ENCODE measurements at regions not wholly inside any gene's neighbourhood (a gene's known extent, or its start where the extent isn't known, plus 50 kb on each side); places are given as distances from the start of the nearest gene placed in this dataset.
"Not testable (repeated sequence)": the region's sequence is repeated elsewhere in the genome, so short reads cannot be mapped to it uniquely, and the experiment has no call there.

DNA sequence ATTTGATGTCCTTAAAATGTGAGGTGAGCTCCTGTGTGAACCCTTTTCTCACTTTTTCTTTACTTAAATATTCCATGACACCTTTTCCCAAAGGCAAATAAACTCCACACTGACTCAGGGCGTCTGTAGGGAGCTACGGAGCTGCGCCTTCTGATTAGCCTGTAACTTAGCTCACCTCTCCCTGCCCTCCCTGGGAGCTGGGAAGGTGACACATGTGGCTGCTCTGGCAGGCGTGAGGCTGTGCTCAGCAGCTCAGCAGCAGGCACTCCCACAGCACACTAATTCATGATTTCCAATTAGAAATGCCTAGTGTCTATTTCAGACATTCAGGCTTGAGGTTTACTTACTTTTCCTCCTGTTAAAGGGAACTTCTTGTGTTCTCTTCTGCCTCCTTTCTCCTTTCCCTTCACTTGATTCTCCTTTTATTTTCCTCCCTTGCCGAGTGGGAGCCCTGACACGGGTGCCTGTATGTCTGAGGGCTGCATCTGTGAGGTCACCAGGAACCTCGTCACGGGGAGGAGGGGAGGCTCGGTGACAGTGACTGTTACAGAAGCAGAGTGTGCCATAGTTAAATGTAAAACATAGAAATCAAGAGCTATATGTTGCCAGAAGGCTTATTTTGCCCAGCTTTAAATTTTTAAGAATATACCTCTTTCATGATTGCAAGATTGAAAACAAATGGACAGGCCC lies 437.1 kb downstream of the DCDC2C start:
- no peak for DNase-seq

DNA sequence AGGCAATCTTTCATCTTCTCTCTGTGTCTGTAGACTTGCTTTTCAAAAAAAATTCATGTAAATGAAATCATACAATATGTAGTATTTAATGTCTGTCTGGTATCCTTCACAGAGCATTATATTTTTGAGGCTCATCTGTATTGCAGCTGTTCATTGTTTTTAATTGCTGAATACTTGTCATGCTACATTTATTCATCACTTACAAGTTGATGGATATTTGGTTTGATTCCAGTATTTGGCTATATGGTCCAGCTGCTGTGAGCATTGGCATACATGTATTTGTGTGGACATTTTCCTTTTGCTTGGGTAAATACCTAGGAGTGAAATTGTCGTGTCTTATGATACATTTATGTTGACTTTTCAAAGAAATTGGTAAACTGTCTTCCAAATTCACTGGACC lies 441.4 kb downstream of the DCDC2C start:
- no peak for DNase-seq

DNA sequence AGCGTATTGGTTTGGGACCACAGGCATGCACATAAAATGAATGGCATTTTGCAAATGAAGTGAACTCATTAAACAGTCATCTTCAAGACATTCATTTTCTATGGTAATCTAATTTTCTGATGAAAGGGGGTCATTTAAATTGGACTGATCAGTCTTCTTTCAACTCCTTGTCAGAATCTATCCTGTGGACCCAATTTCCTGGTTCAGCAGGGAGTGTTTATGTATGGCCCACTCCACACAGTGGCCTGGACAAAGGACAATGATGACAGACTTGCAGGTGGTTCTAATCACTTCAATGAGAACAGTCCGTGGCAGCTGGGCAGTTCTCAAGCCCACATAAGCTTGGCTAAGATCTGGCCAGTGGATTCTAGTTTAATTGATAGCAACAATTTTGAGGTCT lies 448.1 kb downstream of the DCDC2C start:
- no peak for DNase-seq

DNA sequence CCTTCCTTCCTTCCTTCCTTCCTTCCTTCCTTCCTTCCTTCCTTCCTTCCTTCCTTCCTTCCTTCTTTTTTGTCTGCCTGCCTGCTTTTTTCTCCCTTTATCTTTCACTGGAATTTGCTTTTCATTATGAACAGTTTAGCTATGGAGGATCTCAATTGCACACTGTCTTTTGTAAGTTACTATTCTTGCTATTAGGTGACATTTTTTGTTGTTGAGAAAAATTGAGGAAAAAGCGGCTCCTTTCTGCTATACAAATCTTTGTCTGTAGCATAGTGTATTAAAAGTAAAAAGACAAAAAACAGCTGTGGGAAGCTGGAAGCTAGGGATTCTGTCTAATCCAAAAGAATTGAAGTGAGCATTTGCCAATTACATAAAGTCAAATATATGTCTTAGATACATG lies 448.7 kb downstream of the DCDC2C start:
- no peak for DNase-seq

DNA sequence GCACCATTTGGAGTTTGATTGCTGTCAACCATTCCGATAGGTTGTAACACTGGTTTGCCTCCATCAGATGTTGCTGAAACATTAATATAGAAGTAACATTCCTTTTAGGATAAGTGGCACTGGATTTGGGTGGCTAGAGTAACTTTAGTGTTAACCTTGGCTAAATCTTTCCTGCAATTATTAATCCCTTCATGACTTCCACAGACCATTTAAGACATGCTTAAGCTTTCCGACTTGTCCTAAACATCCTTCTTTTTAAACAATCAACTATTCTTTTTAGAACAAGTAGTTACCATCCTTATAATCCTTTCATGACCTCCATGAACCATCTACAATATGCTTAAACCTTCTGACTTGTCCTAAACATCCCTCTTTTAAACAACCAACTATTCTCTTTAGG lies 465.5 kb downstream of the DCDC2C start:
- no peak for DNase-seq

DNA sequence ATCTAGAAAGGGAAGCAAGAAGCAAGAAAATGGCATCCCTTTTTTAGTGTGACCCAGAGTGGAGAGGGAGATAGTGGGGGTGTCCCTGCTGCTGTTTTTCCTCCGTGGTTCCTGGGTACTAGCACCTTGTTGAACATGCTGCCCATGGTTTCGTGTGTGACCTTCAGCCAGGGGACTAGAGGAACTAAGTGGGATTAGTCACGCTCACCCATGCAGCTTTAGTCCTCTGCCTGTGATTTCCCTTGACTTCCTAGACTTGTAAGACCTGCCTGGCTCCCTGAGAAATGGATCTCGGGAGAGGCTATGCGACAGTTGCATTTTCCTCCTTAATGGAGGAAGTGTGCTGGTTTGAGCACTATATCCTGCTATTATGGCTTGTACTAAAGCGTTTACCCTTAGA lies 471.4 kb downstream of the DCDC2C start:
- DNase-seq: no peak

DNA sequence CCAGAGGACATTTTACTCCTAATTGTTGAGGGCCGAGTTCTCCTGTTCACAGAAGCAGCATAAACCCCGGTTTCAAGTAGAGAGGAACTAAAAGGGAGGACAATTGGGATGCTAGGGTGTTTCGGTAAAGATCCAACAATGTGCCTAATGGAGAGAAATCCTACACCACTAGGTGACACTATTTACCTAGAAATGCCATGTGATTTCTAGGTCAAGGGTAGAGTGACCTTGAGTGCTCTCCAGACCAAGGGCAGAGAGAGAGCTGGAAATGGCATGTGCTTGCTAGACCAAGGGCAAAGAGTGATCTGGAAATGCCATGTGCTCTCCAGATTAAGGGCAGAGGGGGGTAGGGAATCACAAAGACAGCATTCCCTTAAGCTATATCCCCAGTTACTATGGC lies 472.0 kb downstream of the DCDC2C start:
- DNase-seq: no peak

DNA sequence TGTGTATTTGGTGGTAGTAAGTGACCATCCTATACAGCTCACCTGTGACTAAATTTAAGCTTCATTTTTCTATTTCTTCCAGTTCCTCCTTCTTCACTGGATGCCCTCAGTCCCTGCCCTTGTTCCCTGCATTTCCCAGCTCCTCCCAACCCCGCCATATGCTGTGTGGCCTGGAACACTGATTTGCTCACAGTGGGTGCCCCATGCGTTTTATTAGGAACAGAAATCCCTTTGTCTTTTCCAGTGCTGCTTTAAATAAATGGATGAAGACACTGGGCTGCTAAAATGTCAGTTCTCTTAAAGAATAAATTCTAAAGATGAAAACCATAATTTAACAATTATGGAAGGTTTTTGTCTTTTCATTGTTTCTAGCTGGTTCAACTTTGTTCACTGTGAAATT lies 477.3 kb downstream of the DCDC2C start:
- no peak for DNase-seq

DNA sequence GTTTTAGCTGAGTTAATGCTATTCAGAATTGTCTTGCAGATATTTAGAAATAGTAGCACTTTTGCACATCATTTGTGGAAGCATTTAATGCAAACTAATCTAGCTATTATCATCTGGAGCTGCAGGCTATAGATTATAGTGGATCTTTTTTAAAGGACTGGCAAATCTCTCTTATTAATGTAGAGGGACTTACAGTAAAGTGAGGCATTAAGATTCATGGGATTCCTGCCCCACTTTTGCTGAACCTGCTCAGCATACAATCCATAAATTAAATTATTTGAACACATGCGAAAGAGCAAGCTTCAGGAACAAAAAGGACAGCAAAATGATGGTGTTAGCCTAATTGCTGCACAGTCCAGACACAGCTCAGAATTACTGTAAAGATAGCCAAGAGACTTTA lies 477.7 kb downstream of the DCDC2C start:
- no peak for DNase-seq

DNA sequence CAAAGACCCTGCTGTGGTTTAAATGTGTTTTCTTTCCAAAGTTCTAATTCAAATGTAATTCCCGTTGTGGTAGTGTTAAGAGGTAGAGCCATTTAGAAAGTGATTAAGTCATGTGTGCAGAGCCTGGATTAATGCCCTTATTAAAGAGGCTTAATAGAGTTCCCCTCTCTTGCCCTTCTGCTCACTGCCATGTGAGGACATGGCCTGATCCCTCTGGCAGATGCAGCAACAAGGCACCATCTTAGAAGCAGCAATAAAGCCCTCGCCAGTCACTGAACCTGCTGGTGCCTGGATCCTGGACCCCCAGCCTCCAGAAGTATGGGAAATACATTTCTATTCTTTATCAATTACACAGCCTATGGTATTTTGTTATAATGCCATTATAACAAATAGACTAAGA lies 485.2 kb downstream of the DCDC2C start:
- no peak for DNase-seq

DNA sequence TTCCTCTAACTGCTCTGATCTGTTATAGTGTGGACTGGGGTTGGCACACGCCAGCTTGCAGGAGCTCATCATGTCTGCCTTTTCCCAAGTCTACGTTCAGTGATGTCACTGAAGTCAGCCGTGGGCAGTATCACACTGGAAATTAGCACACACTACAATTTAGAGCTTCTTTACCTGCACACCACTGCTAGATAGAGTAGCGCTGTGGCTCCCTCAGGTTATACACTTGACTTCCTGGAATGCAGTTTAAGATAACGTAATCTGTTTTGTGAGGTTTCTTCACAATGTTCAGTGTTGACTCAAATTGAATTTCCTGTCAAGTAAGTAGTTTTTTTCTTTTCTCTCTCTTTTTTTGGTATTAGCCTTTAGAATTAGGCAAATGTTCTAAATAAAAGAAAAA lies 487.2 kb downstream of the DCDC2C start:
- no peak for DNase-seq

DNA sequence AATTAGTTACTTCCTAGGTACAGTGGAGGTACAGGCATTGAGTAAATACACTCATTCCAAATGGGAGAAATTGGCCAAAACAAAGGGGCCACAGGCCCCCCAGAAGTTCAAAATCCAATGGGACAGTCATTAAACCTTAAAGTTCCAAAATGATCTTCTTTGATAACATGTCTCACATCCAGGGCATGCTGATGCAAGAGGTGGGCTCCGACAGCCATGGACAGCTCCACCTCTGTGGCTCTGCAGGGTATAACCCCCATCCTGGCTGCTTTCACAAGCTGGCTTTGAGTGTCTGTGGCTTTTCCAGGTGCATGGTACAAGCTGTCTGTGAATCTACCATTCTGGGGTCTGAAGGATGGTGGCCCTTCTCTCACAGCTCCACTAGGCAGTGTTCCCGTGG lies 488.7 kb downstream of the DCDC2C start:
- DNase-seq: no peak

DNA sequence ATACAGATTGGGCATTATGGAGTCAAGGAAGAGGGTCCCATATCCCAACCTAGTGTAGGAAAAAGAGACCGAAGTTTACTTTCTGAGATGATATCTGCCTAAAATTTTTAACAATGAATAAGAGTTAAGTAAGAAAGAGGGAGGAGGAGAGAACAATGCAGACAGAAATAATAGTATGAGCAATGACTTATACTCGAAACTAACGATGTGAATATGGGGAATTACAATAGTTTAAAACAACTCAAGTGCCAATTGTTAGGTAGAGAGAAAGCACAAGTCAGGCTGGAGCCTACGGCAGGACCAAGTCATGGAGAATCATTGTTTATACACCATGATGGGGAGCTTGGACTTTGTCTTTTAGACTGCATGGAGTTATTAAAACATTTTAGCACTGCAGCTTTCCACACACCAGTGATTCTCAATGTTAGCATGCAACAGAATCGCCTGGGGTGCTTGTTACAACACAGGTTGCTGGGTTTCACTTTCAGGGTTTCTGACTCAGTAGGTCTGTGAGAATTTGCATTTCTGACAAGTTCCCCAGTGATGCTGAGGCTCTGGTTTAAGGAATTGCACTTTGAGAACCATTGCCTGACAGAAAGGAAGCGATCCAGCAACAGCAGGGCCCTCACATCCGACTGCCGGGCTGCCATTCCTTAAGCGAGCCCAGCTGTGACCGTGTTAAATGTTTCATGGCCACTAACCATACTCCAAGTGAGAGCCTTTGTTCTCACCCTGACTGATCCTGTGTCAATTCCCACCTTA lies 511.2 kb downstream of the DCDC2C start:
- no peak for DNase-seq

DNA sequence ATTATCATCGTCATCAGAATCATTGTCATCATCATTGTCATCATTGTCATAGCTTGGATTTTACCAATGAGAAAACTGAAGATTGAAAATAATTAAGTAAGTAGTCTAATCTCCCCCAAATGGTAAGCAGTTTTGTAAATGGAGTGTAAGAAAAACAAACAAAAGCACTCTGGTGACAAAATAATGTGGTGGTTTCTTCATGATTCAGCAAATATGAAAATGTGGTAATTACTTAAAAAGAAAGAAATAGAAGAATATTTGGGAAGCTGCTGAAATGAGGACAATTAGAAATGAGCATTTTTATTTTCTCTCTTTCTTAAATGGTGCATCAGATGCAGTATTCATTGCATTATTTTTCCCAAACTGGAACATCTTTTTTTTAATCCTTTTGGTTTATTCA lies 514.4 kb downstream of the DCDC2C start:
- DNase-seq: no peak

DNA sequence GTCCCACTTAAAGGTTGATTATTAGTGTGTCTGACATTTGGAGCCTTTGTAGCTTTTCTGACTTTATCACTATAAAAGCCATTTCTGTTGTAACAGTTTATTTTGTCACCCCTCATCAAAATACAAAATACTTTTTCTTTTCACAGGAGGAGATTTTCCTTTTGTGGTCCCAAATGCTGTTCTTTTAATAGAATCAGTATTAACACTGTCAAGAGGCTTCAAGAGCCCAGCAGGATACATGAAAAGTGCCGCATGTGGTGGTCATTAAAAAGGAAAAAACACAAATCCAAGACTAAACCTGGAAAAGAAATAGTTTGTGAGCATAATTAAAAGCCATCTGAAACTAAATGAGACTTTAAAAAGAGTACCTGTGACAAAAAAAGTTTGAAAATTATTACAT lies 515.7 kb downstream of the DCDC2C start:
- no peak for DNase-seq

DNA sequence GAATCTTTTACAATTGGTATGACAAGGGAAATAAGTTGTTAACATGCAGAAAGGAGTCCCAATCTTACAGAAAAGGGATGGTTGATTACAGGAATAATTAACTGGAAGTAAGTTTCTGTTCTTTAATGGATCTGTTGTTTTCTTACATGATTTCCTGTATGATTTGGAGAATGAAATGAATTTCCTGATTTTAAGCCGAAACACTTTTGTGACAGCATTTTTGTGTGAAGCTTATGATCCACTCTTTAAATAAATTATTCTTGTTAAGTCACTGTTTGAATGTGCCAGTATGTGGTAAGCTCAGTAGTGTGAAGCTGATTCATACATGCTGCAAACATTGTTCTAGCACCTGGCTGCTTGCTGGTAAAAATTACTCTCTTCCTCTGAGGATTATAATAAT lies 516.2 kb downstream of the DCDC2C start:
- DNase-seq: no peak

DNA sequence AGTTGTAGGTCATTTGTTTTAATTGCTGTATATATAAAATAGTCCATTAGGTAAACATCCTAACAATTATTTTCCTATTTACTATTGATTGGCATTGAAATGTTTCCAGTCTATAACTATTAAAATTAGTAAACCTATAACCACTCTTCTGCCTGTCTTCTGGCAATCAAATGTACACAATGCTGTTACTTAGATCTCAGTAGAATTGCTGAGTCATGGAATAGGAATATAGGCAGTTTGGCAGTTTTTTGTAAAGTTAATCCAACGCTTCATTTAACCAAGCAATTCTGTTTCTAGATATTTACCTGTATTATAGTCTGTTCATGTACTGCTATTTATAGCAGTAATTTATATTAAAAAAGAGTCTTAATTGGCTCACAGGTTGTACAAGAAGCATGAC lies 518.1 kb downstream of the DCDC2C start:
- DNase-seq: no peak

DNA sequence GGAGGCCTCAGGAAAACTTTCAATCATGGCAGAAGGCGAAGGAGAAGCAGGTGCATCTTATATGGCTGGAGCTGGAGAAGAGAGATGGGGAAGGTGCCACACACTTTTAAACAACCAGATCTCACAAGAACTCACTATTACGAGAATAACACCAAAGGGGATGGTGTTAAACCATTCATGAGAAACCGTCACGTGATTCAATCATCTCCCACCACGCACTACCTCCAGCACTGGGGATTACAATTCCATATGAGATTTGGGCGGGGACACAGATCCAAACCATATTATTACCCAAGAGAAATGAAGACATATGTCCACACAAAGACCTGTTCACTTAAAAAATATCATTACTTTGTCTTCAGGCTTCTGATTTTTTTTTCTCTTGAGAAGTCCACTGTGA lies 518.5 kb downstream of the DCDC2C start:
- no peak for DNase-seq

DNA sequence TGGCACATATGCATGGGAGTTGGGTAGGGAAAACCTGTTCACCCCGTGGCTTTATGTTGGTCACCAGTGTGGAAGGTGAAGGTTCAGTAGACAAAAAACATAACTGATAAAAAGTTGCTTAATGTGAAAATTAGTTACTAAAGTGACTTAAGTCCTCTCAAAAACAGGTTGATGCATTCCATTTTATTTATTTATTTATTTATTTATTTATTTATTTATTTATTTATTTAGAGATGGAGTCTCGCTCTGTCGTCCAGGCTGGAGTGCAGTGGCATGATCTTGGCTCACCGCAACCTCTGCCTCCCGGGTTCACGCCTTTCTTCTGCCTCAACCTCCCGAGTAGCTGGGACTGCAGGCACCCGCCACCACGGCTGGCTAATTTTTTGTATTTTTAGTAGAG lies 541.0 kb downstream of the DCDC2C start:
- DNase-seq: not testable (repeated sequence)

DNA sequence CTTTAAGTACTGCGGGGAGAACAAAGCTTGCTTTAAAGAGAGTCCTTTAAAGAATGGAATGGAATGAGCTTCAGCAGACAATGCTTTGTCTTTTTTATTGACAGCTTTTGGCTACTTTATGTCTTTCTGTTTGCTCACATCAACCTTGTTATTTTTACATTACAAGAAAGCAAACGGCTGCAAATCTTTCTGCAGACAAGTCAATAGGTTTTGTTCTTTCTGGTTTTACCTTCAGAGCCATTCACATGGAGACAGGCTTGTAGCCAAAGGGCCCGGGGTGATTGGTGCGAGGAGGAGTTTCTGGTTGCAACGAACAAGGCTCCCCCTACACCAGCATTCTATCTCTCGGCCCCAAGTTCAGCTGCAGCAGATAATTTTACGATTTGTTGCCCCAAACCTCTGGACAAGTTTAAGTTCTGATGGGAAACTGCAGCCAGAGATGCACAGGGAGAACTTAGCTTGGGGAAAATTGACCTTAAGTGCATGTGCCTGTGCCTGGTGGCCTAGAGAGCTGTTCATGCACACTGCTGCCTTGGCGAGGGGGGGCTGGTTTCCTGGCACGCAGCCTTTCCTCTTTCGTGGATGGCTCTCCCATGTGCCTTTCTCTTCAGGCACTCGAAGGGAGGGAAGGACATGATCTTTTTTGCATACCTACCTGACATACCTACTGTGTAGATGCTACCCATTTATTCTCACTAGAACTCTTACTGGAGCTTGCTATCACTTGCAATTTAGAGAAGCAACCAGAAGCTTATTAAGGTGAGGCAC lies 543.2 kb downstream of the DCDC2C start:
- DNase-seq: no peak

DNA sequence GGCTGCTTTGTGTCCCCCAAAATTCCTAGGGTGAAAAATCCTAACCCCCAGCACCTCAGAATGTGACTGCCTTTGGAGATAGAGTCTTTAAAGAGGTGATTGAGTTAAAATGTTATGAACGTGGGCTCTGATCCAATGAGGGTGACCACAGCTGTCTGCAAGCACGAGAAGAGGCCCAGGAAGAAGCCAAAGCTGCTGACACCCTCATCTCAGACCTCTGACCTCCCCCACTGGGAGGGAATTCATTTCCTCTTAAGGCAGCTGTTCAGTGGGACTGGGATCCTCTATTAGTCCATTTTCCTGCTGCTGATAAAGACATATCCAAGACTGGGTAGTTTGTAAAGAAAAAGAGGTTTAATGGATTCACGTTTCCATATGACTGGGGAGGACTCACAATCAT lies 544.4 kb downstream of the DCDC2C start:
- peak in 1 of 2 experiments; percentile 9 for DNase-seq

DNA sequence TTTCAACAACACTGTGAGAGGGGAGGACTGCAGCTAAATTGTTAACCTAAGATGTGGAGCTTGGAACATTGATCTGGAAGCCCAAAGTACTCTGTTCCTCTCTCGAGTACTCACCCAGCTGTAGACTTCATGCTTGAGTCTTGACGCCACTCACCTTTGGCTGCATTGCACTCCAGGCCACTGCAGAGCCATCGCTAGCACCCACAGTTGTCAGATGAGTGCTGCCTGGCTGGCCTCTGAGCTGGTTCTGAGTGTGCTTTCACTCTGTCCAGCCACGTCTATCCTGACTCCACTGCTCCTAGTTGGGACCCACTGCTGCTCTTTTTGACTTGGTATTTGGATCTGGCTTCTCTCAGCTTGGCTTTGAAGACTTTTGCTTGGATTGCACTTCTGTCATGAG lies 552.1 kb downstream of the DCDC2C start:
- no peak for DNase-seq

DNA sequence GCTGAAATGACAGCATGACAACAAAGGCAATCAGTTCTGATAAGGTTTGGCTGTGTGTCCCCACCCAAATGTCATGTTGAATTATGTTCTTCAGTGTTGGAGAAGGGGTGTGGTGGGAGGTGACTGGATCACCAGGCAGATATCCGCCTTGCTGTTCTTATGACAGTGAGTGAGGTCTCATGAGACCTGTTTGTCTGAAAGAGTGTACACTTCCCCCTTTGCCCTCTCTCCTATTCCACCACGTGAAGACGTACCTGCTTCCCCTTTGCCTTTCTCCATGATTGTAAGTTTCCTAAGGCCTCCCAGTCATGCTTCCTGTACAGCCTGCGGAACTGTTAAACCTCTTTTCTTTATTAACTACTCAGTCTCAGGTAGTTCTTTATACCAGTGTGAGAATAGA lies 553.0 kb downstream of the DCDC2C start:
- DNase-seq: no peak

DNA sequence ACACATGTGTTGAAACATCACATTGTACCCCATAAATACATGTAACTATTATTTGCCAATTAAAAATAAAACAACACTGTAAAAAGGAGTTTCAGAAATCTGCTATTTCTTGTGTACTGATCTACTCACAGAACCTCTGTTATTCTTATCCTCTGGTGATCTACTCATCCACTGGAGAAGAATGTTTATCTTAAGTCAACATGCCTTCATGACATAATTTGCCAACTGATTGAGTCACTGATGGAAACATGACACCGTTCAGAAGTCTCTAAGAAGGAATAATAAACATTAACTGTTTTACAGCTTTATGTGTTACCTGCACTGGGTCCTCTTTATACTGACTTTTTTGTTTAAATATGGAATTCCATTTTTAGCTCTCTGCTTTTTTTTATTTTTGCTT lies 555.2 kb downstream of the DCDC2C start:
- no peak for DNase-seq

Measured in Kasumi-1 (cell line).